ENCODE measurements at regions not wholly inside any gene's neighbourhood (a gene's known extent, or its start where the extent isn't known, plus 50 kb on each side); places are given as distances from the start of the nearest gene placed in this dataset.
A peak's percentile ranks its signal among the peaks of the same experiment; 100 is the strongest.
"Not testable (repeated sequence)": the region's sequence is repeated elsewhere in the genome, so short reads cannot be mapped to it uniquely, and the experiment has no call there.

- intact Hi-C loops (cut with micrococcal nuclease), result no loop called here
- no TSS peak for BruUV-seq (replicated peaks)
- CTCF ChIA-PET, result no interaction called here
- POLR2A ChIA-PET, result no interaction called here
- no peaks in the 10 kb centered on the region for H3K36me3 Mint-ChIP-seq (ENCODE audit: insufficient read depth, unreplicated experiment)
- H3K27me3 Mint-ChIP-seq (ENCODE audit: insufficient read depth, unreplicated experiment), result no peaks in the 10 kb centered on the region
- H3K27ac Mint-ChIP-seq (ENCODE audit: low read depth, unreplicated experiment), result no peak overlapping the region
- TF ChIP-seq, protein P1, sequence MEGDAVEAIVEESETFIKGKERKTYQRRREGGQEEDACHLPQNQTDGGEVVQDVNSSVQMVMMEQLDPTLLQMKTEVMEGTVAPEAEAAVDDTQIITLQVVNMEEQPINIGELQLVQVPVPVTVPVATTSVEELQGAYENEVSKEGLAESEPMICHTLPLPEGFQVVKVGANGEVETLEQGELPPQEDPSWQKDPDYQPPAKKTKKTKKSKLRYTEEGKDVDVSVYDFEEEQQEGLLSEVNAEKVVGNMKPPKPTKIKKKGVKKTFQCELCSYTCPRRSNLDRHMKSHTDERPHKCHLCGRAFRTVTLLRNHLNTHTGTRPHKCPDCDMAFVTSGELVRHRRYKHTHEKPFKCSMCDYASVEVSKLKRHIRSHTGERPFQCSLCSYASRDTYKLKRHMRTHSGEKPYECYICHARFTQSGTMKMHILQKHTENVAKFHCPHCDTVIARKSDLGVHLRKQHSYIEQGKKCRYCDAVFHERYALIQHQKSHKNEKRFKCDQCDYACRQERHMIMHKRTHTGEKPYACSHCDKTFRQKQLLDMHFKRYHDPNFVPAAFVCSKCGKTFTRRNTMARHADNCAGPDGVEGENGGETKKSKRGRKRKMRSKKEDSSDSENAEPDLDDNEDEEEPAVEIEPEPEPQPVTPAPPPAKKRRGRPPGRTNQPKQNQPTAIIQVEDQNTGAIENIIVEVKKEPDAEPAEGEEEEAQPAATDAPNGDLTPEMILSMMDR (IDR thresholded peaks at IDR 0.05; ENCODE audit: unreplicated experiment), result no peak
- H3K9me3 Mint-ChIP-seq (ENCODE audit: unreplicated experiment), result no peaks in the 10 kb centered on the region
- peaks cover 6% of the 10 kb centered on the region for H3K4me1 Mint-ChIP-seq (ENCODE audit: insufficient read depth, unreplicated experiment)
- no peak for DNase-seq (ENCODE audit: unreplicated experiment)
- no peak overlapping the region for H3K4me3 Mint-ChIP-seq (ENCODE audit: unreplicated experiment)
Observed at GRCh38 chr2:53033411-53033810, 734.2 kb upstream of the CHAC2 start.

- Mint-ChIP-seq H3K9me3 (ENCODE audit: unreplicated experiment) (no peaks in the 10 kb centered on the region), H3K27me3 (ENCODE audit: insufficient read depth, unreplicated experiment) (no peaks in the 10 kb centered on the region), H3K4me3 (ENCODE audit: unreplicated experiment) (no peak overlapping the region), H3K4me1 (ENCODE audit: insufficient read depth, unreplicated experiment) (peaks cover 14% of the 10 kb centered on the region), H3K27ac (ENCODE audit: low read depth, unreplicated experiment) (peak overlapping the region; percentile 32), H3K36me3 (ENCODE audit: insufficient read depth, unreplicated experiment) (no peaks in the 10 kb centered on the region)
- no peak for DNase-seq (ENCODE audit: unreplicated experiment)
- no TSS peak for BruUV-seq (replicated peaks)
- intact Hi-C loops (cut with micrococcal nuclease), result no loop called here
- ChIA-PET POLR2A (no interaction called here), CTCF (no interaction called here)
- TF ChIP-seq, protein P1 (IDR thresholded peaks at IDR 0.05; ENCODE audit: unreplicated experiment), result no peak
Observed at GRCh38 chr2:53028746-53029423, 738.7 kb upstream of the CHAC2 start.

DNA sequence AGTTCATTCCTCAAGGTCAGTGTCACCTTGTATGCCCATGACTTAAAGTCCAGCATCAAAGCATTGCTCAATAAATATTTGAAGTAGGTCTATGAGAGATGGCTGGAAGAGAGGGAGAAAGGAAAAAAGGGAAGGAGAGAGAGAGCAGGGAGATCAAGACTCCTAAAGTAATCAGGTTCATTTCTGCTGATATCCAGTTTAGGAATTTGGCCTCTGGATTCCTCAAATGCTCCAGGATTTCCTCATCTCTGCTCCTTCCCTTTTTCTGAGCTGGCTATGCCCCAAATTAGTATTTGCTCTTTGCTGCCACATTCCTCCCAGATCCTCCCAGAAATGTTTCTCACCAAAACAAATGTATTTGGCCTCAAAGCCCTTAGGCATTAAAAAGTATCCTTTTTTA lies 739.4 kb upstream of the CHAC2 start:
- peak overlapping the region; percentile 32 for H3K27ac Mint-ChIP-seq (ENCODE audit: low read depth, unreplicated experiment)

DNA sequence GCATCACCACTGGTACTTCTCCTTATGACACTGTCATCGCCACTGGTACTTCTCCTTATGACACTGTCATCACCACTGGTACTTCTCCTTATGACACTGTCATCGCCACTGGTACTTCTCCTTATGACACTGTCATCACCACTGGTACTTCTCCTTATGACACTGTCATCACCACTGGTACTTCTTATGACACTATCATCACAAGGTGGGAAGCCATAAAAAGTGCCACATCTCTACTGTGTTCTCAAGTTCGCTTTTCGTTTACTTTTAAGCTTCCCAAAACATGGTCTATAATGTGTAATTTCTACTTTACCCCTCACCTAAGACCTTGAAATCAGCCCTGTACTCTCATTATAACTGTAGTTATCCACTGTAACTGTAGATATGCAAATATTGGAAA lies 745.4 kb upstream of the CHAC2 start:
- intact Hi-C loops (cut with micrococcal nuclease); H3K9me3 Mint-ChIP-seq (ENCODE audit: unreplicated experiment); CTCF ChIA-PET; BruUV-seq (replicated peaks); H3K27ac Mint-ChIP-seq (ENCODE audit: low read depth, unreplicated experiment); H3K4me1 Mint-ChIP-seq (ENCODE audit: insufficient read depth, unreplicated experiment); H3K36me3 Mint-ChIP-seq (ENCODE audit: insufficient read depth, unreplicated experiment); H3K4me3 Mint-ChIP-seq (ENCODE audit: unreplicated experiment); H3K27me3 Mint-ChIP-seq (ENCODE audit: insufficient read depth, unreplicated experiment); DNase-seq (ENCODE audit: unreplicated experiment): not testable (repeated sequence)
- POLR2A ChIA-PET, result interaction anchor here (0.6 kb wide), 1 partner anchor 35 kb away, joined by 3 read pairs; no protein-coding TSS in a partner anchor

More for the DNA sequence above, 739.4 kb upstream of the CHAC2 start:
- Mint-ChIP-seq H3K36me3 (ENCODE audit: insufficient read depth, unreplicated experiment) (no peaks in the 10 kb centered on the region), H3K4me1 (ENCODE audit: insufficient read depth, unreplicated experiment) (peaks cover 14% of the 10 kb centered on the region), H3K27me3 (ENCODE audit: insufficient read depth, unreplicated experiment) (no peaks in the 10 kb centered on the region), H3K4me3 (ENCODE audit: unreplicated experiment) (no peak overlapping the region), H3K9me3 (ENCODE audit: unreplicated experiment) (no peaks in the 10 kb centered on the region)
- peak; percentile 20 for DNase-seq (ENCODE audit: unreplicated experiment)
- ChIA-PET CTCF (no interaction called here), POLR2A (no interaction called here)
- TF ChIP-seq, protein P1 (IDR thresholded peaks at IDR 0.05; ENCODE audit: unreplicated experiment), result no peak
- BruUV-seq (replicated peaks), result no TSS peak
- intact Hi-C loops (cut with micrococcal nuclease), result no loop called here

DNA sequence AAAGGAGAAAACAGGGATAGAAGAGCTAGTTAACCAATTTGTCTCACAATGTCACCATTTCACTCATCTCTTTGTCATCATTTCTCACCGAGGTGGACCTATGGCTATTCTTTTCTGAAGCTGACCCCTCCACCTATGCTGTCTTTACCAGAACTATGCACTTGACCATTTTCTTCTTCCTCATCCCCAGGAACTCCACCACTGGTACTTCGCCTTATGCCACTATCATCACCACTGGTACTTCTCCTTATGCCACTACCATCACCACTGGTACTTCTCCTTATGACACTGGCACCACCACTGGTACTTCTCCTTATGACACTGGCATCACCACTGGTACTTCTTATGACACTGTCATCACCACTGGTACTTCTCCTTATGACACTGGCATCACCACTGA lies 745.8 kb upstream of the CHAC2 start:
- Mint-ChIP-seq H3K4me3 (ENCODE audit: unreplicated experiment) (no peak overlapping the region), H3K27ac (ENCODE audit: low read depth, unreplicated experiment) (no peak overlapping the region), H3K36me3 (ENCODE audit: insufficient read depth, unreplicated experiment) (no peaks in the 10 kb centered on the region), H3K9me3 (ENCODE audit: unreplicated experiment) (no peaks in the 10 kb centered on the region), H3K4me1 (ENCODE audit: insufficient read depth, unreplicated experiment) (no peaks in the 10 kb centered on the region), H3K27me3 (ENCODE audit: insufficient read depth, unreplicated experiment) (no peaks in the 10 kb centered on the region)
- intact Hi-C loops (cut with micrococcal nuclease), result no loop called here
- TF ChIP-seq, protein P1 (IDR thresholded peaks at IDR 0.05; ENCODE audit: unreplicated experiment), result no peak
- no peak for DNase-seq (ENCODE audit: unreplicated experiment)
- BruUV-seq (replicated peaks), result no TSS peak
- POLR2A ChIA-PET, result interaction anchor here (0.6 kb wide), 1 partner anchor 35 kb away, joined by 3 read pairs; no protein-coding TSS in a partner anchor
- CTCF ChIA-PET, result no interaction called here
